Chondrocyte (in vitro differentiated cells): ENCODE measurements at regions not wholly inside any gene's neighbourhood (a gene's known extent, or its start where the extent isn't known, plus 50 kb on each side); places are given as distances from the start of the nearest gene placed in this dataset.

Source experiments
- DNase-seq: peaks from one replicate; pipeline ENCODE4 v3.0.0; 2021; ENCODE audit warnings: mixed read lengths, low spot score
- H3K27ac Mint-ChIP-seq: one replicate; pipeline ENCODE4 v1.8.0; 2021; ENCODE audit warnings: mild to moderate bottlenecking, moderate library complexity, mixed read lengths; ENCODE audit not compliant: unreplicated experiment
- H3K27me3 Mint-ChIP-seq: 2 replicates; pipeline ENCODE4 v1.8.0; 2021; ENCODE audit warnings: low read depth, mixed read lengths
- H3K36me3 Mint-ChIP-seq: 2 replicates; pipeline ENCODE4 v1.8.0; 2021; ENCODE audit warnings: low read depth, mixed read lengths
- H3K4me1 Mint-ChIP-seq: 2 replicates; pipeline ENCODE4 v1.8.0; 2021; ENCODE audit warnings: low read depth, mild to moderate bottlenecking, mixed read lengths
- H3K4me3 Mint-ChIP-seq: one replicate; pipeline ENCODE4 v1.8.0; 2021; ENCODE audit warnings: mild to moderate bottlenecking, moderate library complexity, mixed read lengths; ENCODE audit not compliant: unreplicated experiment
- H3K9me3 Mint-ChIP-seq: 2 replicates; pipeline ENCODE4 v1.8.0; 2021; ENCODE audit warnings: low read depth, mixed read lengths
- CTCF ChIP-seq: fragments of 200-600 bp; sonication (generic); IDR thresholded peaks from 2 replicates; pipeline ENCODE4 v1.5.0; 2021; ENCODE audit warnings: antibody characterized with exemption, mild to moderate bottlenecking, moderate library complexity

DNA sequence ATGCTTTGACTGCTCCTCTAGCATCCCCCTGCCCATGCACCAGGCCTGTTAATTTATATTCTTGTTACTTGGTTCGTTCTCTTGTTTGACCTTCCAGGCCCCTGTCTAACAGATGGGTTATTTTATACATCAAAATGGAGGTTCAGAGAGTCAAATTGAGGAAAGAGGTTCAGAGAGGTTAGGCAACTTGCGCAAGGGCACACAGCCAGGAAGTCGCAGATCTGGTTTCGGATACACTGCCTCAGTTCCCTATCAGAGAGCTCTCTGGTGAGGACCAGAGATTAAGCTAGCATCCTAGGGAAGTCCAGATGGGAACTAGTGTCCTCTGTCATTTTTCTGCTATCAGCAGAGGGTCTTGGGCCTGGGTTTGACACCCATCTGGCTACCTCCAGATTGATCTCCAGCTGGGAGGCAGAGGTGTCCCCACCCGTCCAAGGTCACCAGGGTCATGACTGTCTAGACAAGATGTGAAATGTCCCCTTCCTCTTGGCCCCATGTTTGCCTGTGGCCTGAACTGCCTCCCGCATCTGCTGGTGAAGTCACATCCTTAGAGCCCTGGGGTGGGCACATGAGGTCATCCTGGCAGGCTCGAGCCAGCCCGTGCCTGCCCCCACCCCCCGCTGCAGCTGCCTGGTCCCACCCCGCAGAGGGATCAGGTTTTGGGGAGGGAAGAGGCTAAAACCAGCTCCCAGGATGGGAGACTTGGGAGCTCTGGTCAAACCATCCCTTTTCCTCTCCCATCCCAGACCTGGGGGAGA, 84.3 kb upstream of the NCOR2 start:
- H3K4me3 Mint-ChIP-seq: no peak overlapping the region
- peaks cover 48% of the 10 kb centered on the region for H3K4me1 Mint-ChIP-seq
- H3K36me3 Mint-ChIP-seq: no peaks in the 10 kb centered on the region
- peaks cover 4% of the 10 kb centered on the region for H3K9me3 Mint-ChIP-seq
- no peaks in the 10 kb centered on the region for H3K27me3 Mint-ChIP-seq
- no peak overlapping the region for H3K27ac Mint-ChIP-seq
- TF ChIP-seq CTCF: no peak
- no peak for DNase-seq

- Mint-ChIP-seq H3K9me3 (peaks cover 4% of the 10 kb centered on the region), H3K4me3 (no peak overlapping the region), H3K36me3 (no peaks in the 10 kb centered on the region), H3K27me3 (no peaks in the 10 kb centered on the region), H3K27ac (no peak overlapping the region), H3K4me1 (peaks cover 41% of the 10 kb centered on the region)
- TF ChIP-seq CTCF: no peak
- DNase-seq: no peak
Measured at GRCh38 chr12:124650912-124651311, 83.5 kb upstream of the NCOR2 start.

DNA sequence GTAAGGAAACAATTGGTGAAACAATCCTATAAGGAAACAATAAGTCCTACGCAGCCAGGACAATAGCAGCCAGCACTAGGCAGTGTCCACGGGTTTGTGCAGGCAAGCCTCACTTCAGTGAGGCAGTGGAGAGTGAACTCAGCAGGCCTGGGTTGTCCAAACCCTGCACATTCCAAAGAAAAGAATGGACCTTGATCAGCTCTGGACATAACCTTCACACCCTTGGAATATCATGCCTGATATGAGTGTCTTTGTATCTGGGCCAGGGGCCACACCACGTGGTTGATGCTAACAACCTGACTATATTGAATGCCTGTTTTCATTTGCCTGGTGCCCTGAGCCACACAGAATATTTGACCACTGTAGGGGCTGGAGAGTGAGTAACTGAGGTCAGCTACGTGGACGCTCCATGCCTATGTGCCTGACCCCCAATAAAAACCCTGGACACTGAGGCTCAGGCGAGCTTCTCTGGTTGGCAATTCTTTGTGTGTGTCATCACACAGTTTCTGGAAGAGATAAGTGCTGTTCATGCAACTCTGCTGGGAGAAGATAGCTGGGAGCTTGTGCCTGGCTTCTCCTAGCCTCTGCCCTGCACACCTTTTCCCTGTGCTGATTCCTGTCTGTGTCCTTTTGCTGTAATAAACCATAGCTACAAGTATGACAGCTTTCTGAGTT, 81.4 kb upstream of the NCOR2 start:
- no peak overlapping the region for H3K27ac Mint-ChIP-seq
- H3K9me3 Mint-ChIP-seq: peaks cover 4% of the 10 kb centered on the region
- DNase-seq: no peak
- H3K36me3 Mint-ChIP-seq: no peaks in the 10 kb centered on the region
- TF ChIP-seq CTCF: no peak
- H3K4me3 Mint-ChIP-seq: no peak overlapping the region
- H3K27me3 Mint-ChIP-seq: no peaks in the 10 kb centered on the region
- peaks cover 24% of the 10 kb centered on the region for H3K4me1 Mint-ChIP-seq

DNA sequence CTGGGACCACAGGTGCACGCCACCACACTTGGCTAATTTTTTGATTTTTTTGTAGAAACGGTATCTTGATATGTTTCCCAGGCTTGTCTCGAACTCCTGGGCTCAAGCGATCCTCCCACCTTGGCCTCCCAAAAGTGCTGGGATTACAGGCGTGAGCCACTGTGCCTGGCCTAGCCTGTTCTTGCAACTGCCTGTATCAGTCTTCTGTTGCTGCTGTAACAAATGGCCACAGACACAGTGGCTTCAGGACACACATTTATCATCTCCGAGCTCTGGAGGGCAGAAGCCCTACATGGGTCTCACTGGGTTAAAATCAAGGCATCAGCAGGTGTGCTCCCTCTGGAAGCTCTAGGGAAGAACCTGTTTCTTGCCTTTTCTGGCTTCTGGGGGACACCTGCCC, 79.9 kb upstream of the NCOR2 start:
- no peak overlapping the region for H3K4me3 Mint-ChIP-seq
- peaks cover 13% of the 10 kb centered on the region for H3K4me1 Mint-ChIP-seq

More for the DNA sequence above, 79.9 kb upstream of the NCOR2 start:
- Mint-ChIP-seq H3K36me3 (no peaks in the 10 kb centered on the region), H3K27ac (no peak overlapping the region), H3K27me3 (no peaks in the 10 kb centered on the region), H3K9me3 (peaks cover 4% of the 10 kb centered on the region)
- TF ChIP-seq CTCF: no peak
- no peak for DNase-seq
